Nephron (organoid): ENCODE measurements at regions not wholly inside any gene's neighbourhood (a gene's known extent, or its start where the extent isn't known, plus 50 kb on each side); places are given as distances from the start of the nearest gene placed in this dataset.
A peak's percentile ranks its signal among the peaks of the same experiment; 100 is the strongest.
"Not testable (repeated sequence)": the region's sequence is repeated elsewhere in the genome, so short reads cannot be mapped to it uniquely, and the experiment has no call there.

Experiments
- H3K27ac Mint-ChIP-seq, 3 experiments: 2 replicates each; pipeline ENCODE4 v1.8.0; 2020; ENCODE audit warnings: mixed read lengths in 3 of 3, mild to moderate bottlenecking in 2 of 3, moderate library complexity in 1 of 3
- H3K27me3 Mint-ChIP-seq: 2 replicates; pipeline ENCODE4 v1.8.0; 2021; ENCODE audit warnings: low read depth, mild to moderate bottlenecking, moderate library complexity, mixed read lengths
- H3K36me3 Mint-ChIP-seq: 2 replicates; pipeline ENCODE4 v1.8.0; 2020; ENCODE audit warnings: low read depth, mixed read lengths
- H3K4me1 Mint-ChIP-seq: 2 replicates; pipeline ENCODE4 v1.8.0; 2020; ENCODE audit warnings: mixed read lengths
- H3K4me3 Mint-ChIP-seq, 3 experiments: 2 replicates each; pipeline ENCODE4 v1.8.0; 2020; ENCODE audit warnings: mild to moderate bottlenecking in 3 of 3, mixed read lengths in 3 of 3, moderate library complexity in 2 of 3
- H3K9me3 Mint-ChIP-seq: 2 replicates; pipeline ENCODE4 v1.8.0; 2020; ENCODE audit warnings: mixed read lengths
- TF ChIP-seq, protein P1 (sequence below), 3 experiments: fragments of 200-600 bp; sonication (generic); IDR thresholded peaks; one replicate each; pipeline ENCODE4 v1.5.0; 2021; ENCODE audit warnings: antibody characterized with exemption in 3 of 3; ENCODE audit not compliant: unreplicated experiment in 3 of 3

DNA sequence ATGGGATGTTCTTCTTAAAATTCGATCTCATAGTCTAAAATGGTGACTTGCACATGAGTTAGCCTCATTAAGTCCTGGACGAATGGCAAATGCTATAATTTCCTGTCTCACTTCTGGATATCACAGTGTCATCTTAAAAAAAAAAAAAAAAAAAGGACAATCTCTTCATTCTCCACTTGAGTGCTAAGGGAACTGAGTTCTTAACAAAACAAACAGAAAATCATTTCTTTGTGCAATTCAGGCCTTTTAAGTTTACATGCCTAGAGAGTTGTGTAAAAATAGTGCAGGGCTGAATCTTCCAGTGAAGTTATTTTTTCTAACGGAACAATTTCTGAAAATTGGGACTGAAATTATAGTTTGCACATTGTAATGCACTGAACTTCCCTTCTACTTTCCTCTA, 122.8 kb upstream of the FAT1 start:
- Mint-ChIP-seq H3K4me1 (peaks cover 38% of the 10 kb centered on the region), H3K36me3 (peaks cover 10% of the 10 kb centered on the region), H3K4me3 (peak overlapping the region in 1 of 3 experiments; percentile 52), H3K9me3 (peaks cover 23% of the 10 kb centered on the region), H3K27ac (peak overlapping the region in 2 of 3 experiments; percentile 27 to 93), H3K27me3 (no peaks in the 10 kb centered on the region)
- TF ChIP-seq, protein P1, sequence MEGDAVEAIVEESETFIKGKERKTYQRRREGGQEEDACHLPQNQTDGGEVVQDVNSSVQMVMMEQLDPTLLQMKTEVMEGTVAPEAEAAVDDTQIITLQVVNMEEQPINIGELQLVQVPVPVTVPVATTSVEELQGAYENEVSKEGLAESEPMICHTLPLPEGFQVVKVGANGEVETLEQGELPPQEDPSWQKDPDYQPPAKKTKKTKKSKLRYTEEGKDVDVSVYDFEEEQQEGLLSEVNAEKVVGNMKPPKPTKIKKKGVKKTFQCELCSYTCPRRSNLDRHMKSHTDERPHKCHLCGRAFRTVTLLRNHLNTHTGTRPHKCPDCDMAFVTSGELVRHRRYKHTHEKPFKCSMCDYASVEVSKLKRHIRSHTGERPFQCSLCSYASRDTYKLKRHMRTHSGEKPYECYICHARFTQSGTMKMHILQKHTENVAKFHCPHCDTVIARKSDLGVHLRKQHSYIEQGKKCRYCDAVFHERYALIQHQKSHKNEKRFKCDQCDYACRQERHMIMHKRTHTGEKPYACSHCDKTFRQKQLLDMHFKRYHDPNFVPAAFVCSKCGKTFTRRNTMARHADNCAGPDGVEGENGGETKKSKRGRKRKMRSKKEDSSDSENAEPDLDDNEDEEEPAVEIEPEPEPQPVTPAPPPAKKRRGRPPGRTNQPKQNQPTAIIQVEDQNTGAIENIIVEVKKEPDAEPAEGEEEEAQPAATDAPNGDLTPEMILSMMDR (IDR thresholded peaks at IDR 0.05; ENCODE audit: unreplicated experiment in 3 of 3): no peak

DNA sequence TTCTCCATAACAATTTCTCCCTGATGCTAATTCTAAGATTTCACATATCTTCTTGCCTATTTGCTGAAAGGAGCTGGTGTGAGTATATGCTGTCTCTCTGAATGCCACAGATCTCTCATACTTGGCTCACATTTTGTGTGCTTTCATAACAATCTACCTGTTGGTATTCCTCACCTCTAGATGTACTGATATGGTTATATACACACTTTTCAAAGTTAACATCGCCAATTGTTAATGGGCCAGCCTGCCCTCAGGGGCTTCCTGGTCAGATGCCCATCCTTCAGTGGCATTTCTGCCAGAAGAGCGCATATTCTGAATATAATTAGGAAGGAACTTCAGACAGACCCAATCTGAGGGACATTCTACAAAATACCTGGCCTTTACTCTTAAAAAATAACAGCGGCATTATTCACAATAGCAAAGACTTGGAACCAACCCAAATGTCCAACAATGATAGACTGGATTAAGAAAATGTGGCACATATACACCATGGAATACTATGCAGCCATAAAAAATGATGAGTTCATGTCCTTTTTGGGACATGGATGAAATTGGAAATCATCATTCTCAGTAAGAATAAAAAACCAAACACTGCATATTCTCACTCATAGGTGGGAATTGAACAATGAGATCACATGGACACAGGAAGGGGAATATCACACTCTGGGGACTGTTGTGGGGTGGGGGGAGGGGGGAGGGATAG, 123.9 kb upstream of the FAT1 start:
- Mint-ChIP-seq H3K9me3 (peaks cover 28% of the 10 kb centered on the region), H3K36me3 (peaks cover 12% of the 10 kb centered on the region), H3K4me1 (peaks cover 38% of the 10 kb centered on the region)
- not testable (repeated sequence) for H3K27me3 Mint-ChIP-seq, H3K27ac Mint-ChIP-seq, H3K4me3 Mint-ChIP-seq

DNA sequence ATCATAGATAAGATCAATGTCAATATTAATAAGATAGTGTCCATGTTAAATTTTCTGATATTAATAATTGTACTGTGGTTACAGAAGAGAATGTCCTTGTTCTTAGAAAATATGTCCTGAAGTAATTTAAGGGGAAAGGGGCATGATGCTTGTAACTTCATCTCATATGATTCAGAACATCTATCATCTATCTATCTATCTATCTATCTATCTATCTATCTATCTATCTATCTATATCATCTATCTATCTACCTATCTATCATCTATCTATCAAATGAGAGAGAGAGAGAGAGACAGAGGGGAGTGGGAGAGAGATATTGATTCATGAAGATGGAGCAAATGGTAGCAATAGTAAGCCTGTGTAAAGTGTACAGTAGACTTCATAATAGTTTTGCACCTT, 124.8 kb upstream of the FAT1 start:
- no peak overlapping the region for H3K27ac Mint-ChIP-seq
- no peak overlapping the region for H3K4me3 Mint-ChIP-seq
- no peaks in the 10 kb centered on the region for H3K27me3 Mint-ChIP-seq
- H3K9me3 Mint-ChIP-seq: peaks cover 25% of the 10 kb centered on the region
- H3K4me1 Mint-ChIP-seq: peaks cover 33% of the 10 kb centered on the region
- H3K36me3 Mint-ChIP-seq: peaks cover 12% of the 10 kb centered on the region
- TF ChIP-seq, protein P1 (IDR thresholded peaks at IDR 0.05; ENCODE audit: unreplicated experiment in 3 of 3): no peak

DNA sequence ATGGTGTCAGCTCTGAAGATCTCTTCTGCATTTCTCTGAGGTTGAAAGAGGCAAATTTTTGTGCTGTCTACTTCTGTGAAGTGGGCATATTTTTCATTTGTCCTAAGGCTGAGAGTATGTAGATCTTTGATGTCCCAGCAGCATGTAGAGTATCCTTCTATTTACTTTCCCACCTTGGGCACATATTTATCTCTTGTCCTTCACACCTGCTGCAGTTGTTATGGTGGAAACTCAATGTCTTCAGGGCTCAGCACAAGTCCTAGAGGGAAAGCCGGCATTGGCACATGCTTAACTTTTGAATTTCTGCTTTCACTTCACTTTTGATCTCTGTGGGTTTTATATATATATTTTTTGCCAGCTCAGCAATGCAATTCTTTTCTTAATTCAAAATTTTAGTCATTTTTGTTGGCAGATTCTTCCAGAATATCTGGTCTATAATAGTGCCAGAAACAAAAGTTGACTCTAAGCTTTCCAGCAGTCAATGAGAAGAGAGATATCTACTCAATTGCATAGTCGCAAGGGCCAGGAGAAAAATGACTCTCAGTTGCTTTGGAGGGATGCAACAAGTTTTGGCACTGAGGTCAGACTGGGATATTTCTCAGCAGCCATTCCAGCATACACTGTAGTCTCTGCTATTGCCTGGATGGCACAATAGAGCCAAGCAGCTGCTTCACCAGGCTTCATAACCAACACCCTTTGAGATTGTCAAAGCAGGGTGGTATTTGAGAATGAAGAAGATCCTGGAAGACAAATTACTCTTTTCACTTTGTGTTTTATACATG, 127.8 kb upstream of the FAT1 start:
- Mint-ChIP-seq H3K27ac (no peak overlapping the region), H3K36me3 (peaks cover 12% of the 10 kb centered on the region), H3K27me3 (no peaks in the 10 kb centered on the region), H3K4me3 (no peak overlapping the region), H3K4me1 (peaks cover 18% of the 10 kb centered on the region), H3K9me3 (peaks cover 21% of the 10 kb centered on the region)
- TF ChIP-seq, protein P1 (IDR thresholded peaks at IDR 0.05; ENCODE audit: unreplicated experiment in 3 of 3): no peak

DNA sequence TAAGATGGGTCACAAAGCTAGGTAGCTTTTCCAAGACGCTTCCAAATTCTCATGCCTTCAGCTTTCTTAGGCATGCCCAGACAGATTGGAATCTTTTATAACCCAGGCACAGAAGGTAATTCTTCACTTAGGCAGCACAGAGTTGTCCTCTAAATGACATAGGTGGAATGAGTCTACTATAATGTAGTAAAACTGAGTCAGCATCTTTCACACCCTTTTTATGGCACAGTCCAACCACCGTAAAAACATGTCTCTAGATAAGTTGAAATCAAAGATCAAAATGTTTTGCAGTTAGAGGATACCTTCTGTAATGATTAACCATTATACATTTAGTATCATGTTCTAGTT, 128.4 kb upstream of the FAT1 start:
- no peak overlapping the region for H3K4me3 Mint-ChIP-seq
- H3K36me3 Mint-ChIP-seq: peaks cover 12% of the 10 kb centered on the region
- peaks cover 21% of the 10 kb centered on the region for H3K9me3 Mint-ChIP-seq
- peaks cover 14% of the 10 kb centered on the region for H3K4me1 Mint-ChIP-seq
- H3K27me3 Mint-ChIP-seq: no peaks in the 10 kb centered on the region
- H3K27ac Mint-ChIP-seq: no peak overlapping the region
- TF ChIP-seq, protein P1 (IDR thresholded peaks at IDR 0.05; ENCODE audit: unreplicated experiment in 3 of 3): no peak

DNA sequence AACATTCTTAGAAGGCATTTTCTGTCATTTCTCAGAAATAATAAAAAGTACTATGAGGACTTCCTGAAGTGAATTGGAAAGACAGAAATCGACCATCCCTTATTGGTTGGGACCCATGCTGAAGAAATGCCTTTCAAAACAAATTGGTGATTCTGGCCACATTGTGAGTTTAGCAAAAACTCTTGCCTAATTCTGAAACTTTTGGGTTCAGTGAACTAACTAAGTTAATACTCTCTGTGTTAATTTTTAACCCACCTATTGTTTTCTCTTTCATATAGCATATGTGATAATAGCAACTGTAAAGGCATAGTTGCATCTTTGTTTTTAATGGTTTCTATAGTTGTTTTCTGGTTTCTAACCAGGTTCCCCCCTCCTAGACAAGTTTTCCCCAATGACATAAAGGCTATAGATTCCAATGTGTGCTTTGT, 129.3 kb upstream of the FAT1 start:
- Mint-ChIP-seq H3K27ac (no peak overlapping the region), H3K4me3 (no peak overlapping the region), H3K4me1 (peaks cover 10% of the 10 kb centered on the region), H3K36me3 (peaks cover 12% of the 10 kb centered on the region), H3K27me3 (no peaks in the 10 kb centered on the region), H3K9me3 (peaks cover 21% of the 10 kb centered on the region)
- TF ChIP-seq, protein P1 (IDR thresholded peaks at IDR 0.05; ENCODE audit: unreplicated experiment in 3 of 3): no peak
